K562 (cell line): ENCODE measurements at regions not wholly inside any gene's neighbourhood (a gene's known extent, or its start where the extent isn't known, plus 50 kb on each side); places are given as distances from the start of the nearest gene placed in this dataset.

ENCODE experiments used
- LEF1 ChIP-seq: fragments of 450-650 bp; IDR thresholded peaks from 2 replicates; pipeline ENCODE4 v1.6.1; 2016; ENCODE audit warnings: mild to moderate bottlenecking
- TCF3 ChIP-seq: sonication (generic); formaldehyde crosslinking; IDR thresholded peaks from 2 replicates; pipeline ENCODE4 v1.4.0; 2020; ENCODE audit warnings: mild to moderate bottlenecking, missing genetic modification reagents
- ZNF740 ChIP-seq, 3 experiments: fragments of 200-800 bp in 1 of 3; sonication (Bioruptor generic) in 1 of 3; sonication (generic) in 1 of 3; formaldehyde crosslinking in 1 of 3; IDR thresholded peaks; 2 replicates each; pipeline versions ENCODE4 v1.6.1 to v1.8.0; 2016 to 2022; ENCODE audit warnings: mild to moderate bottlenecking in 2 of 3, missing compliant biosample characterization in 2 of 3, missing genetic modification characterization in 2 of 3, missing genetic modification reagents in 1 of 3

DNA sequence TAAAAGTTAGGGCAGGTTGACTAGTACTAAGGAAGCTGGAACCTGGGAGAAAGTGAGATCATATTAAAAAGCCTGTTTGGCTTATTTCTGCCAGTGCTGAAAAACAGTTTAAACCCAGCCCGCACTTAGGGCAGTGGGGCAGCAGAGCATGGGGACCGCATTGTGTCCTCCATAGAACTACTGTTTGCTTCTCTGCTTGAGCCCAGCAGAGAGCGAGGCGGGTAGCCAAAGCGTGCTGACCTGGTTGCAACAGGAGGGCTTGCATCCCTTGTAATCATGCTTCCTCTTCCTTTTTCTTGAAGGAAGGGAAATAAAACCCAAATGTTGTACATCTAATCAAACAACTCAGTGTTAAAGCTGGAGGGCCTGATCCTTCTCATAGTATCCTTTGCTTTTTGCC is 82.5 kb upstream of the HOXC13 start:
- TF ChIP-seq ZNF740 (CRISPR knock-in tag; IDR thresholded peaks at IDR 0.05) (no peak), ZNF740 (tag; IDR thresholded peaks at IDR 0.05) (no peak), TCF3 (CRISPR knock-in tag) (no peak), LEF1 (no peak)
